ENCODE measurements at regions not wholly inside any gene's neighbourhood (a gene's known extent, or its start where the extent isn't known, plus 50 kb on each side); places are given as distances from the start of the nearest gene placed in this dataset.

GRCh38 chr6:8192597-8192996 lies 90.2 kb upstream of the EEF1E1 start:
- DNase-seq (ENCODE audit: low spot score) = no peak
- no peak for TF ChIP-seq CTCF (IDR thresholded peaks at IDR 0.05; ENCODE audit: extremely low read depth, missing control alignments)

- no peak for DNase-seq (ENCODE audit: low spot score)
- no peak for TF ChIP-seq CTCF (IDR thresholded peaks at IDR 0.05; ENCODE audit: extremely low read depth, missing control alignments)
Observed at GRCh38 chr6:8192067-8192466, 89.7 kb upstream of the EEF1E1 start.

- no peak for DNase-seq (ENCODE audit: low spot score)
- no peak for TF ChIP-seq CTCF (IDR thresholded peaks at IDR 0.05; ENCODE audit: extremely low read depth, missing control alignments)
Observed at GRCh38 chr6:8191629-8192028, 89.3 kb upstream of the EEF1E1 start.

- no peak for DNase-seq (ENCODE audit: low spot score)
- TF ChIP-seq CTCF (IDR thresholded peaks at IDR 0.05; ENCODE audit: extremely low read depth, missing control alignments) = no peak
Observed at GRCh38 chr6:8187209-8187608, 84.9 kb upstream of the EEF1E1 start.

GRCh38 chr6:8182902-8183665 lies 80.7 kb upstream of the EEF1E1 start:
- TF ChIP-seq CTCF (IDR thresholded peaks at IDR 0.05; ENCODE audit: extremely low read depth, missing control alignments) = no peak
- DNase-seq (ENCODE audit: low spot score) = no peak

- TF ChIP-seq CTCF (IDR thresholded peaks at IDR 0.05; ENCODE audit: extremely low read depth, missing control alignments) = no peak
- DNase-seq (ENCODE audit: low spot score) = no peak
Observed at GRCh38 chr6:8181951-8182845, 79.8 kb upstream of the EEF1E1 start.

Measured in GM20000 (cell line).